ENCODE measurements at regions not wholly inside any gene's neighbourhood (a gene's known extent, or its start where the extent isn't known, plus 50 kb on each side); places are given as distances from the start of the nearest gene placed in this dataset.

GRCh38 chr2:136530146-136530545 lies 235.2 kb upstream of the THSD7B start:
- TF ChIP-seq, protein P1, sequence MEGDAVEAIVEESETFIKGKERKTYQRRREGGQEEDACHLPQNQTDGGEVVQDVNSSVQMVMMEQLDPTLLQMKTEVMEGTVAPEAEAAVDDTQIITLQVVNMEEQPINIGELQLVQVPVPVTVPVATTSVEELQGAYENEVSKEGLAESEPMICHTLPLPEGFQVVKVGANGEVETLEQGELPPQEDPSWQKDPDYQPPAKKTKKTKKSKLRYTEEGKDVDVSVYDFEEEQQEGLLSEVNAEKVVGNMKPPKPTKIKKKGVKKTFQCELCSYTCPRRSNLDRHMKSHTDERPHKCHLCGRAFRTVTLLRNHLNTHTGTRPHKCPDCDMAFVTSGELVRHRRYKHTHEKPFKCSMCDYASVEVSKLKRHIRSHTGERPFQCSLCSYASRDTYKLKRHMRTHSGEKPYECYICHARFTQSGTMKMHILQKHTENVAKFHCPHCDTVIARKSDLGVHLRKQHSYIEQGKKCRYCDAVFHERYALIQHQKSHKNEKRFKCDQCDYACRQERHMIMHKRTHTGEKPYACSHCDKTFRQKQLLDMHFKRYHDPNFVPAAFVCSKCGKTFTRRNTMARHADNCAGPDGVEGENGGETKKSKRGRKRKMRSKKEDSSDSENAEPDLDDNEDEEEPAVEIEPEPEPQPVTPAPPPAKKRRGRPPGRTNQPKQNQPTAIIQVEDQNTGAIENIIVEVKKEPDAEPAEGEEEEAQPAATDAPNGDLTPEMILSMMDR (IDR thresholded peaks at IDR 0.05; ENCODE audit: insufficient read depth, low read length, missing control alignments): no peak
- H3K4me3 ChIP-seq (ENCODE audit: low read depth, low read length): no peak overlapping the region
- POLR2A ChIA-PET: no interaction called here
- CTCF ChIA-PET: no interaction called here
- no peak for DNase-seq (ENCODE audit: low read depth, low spot score)

- no peak overlapping the region for H3K4me3 ChIP-seq (ENCODE audit: low read depth, low read length)
- no peak for DNase-seq (ENCODE audit: low read depth, low spot score)
- POLR2A ChIA-PET: no interaction called here
- TF ChIP-seq, protein P1 (IDR thresholded peaks at IDR 0.05; ENCODE audit: insufficient read depth, low read length, missing control alignments): no peak
- CTCF ChIA-PET: no interaction called here
Observed at GRCh38 chr2:136527560-136527959, 237.8 kb upstream of the THSD7B start.

DNA sequence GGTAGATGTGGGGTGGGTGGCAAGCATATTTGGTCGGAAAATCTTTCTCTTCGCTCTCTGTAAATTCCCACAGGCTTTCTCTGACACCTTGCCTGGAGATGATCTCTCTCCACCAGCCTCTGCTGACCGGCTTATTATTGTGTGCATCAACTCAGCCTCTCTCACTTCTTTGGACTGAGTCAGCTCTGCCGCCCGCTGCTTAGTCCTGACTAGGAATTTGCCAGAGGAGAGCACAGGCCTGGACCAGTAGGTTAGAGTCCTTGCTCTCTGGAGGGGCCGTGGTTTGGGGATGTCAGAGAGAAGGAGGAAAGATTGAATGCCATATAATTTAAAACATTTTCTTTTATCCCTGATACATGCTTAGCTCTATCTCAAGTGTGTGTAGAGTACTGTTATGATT lies 242.6 kb upstream of the THSD7B start:
- no peak for DNase-seq (ENCODE audit: low read depth, low spot score)

DNA sequence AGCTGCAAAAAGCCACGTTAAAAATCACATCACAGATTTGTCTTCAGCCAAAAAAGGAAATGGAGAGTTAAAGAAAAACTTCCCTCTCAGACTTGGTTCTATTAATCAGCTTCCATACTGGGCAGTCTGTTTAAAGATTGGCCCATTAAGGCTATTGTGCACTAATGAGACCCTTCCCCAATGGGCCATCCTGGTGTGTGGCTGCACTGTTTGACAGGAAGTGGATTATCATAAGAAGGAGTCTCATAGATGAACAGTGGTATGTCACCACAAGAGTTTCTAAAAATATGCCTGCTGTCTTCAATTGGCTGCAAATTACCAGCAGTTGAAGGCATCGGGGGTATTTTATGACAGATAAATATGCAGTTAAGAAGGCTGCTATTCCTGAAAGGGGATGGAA lies 247.6 kb upstream of the THSD7B start:
- TF ChIP-seq, protein P1 (IDR thresholded peaks at IDR 0.05; ENCODE audit: insufficient read depth, low read length, missing control alignments): no peak
- no peak for DNase-seq (ENCODE audit: low read depth, low spot score)

More for the DNA sequence above, 242.6 kb upstream of the THSD7B start:
- no peak overlapping the region for H3K4me3 ChIP-seq (ENCODE audit: low read depth, low read length)
- CTCF ChIA-PET: no interaction called here
- POLR2A ChIA-PET: no interaction called here
- TF ChIP-seq, protein P1 (IDR thresholded peaks at IDR 0.05; ENCODE audit: insufficient read depth, low read length, missing control alignments): no peak

DNA sequence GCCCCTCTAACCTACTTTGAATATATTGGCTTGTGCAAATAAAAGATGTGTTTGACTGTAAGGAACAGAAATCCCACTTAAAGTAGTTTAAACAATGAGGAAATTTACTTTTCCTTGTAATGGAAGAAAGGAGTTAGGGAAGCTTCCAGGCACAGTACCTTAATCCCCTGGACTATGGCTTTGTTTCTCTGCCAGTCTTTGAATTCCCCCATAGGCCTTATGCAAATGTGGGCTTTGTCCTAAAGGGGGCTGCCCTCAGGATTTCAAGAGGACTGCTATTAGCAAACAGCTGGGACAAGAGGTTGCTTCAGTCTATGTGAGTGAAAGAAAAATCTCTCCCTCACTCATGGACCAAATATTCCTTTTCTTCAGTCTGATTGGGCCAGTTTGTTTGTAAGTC lies 255.1 kb upstream of the THSD7B start:
- H3K4me3 ChIP-seq (ENCODE audit: low read depth, low read length): no peak overlapping the region
- no peak for DNase-seq (ENCODE audit: low read depth, low spot score)
- ChIA-PET POLR2A (no interaction called here), CTCF (no interaction called here)
- TF ChIP-seq, protein P1 (IDR thresholded peaks at IDR 0.05; ENCODE audit: insufficient read depth, low read length, missing control alignments): no peak

More for the DNA sequence above, 247.6 kb upstream of the THSD7B start:
- CTCF ChIA-PET: no interaction called here
- no peak overlapping the region for H3K4me3 ChIP-seq (ENCODE audit: low read depth, low read length)
- POLR2A ChIA-PET: no interaction called here

- H3K4me3 ChIP-seq (ENCODE audit: low read depth, low read length): no peak overlapping the region
- POLR2A ChIA-PET: no interaction called here
- no peak for DNase-seq (ENCODE audit: low read depth, low spot score)
- TF ChIP-seq, protein P1 (IDR thresholded peaks at IDR 0.05; ENCODE audit: insufficient read depth, low read length, missing control alignments): no peak
- CTCF ChIA-PET: no interaction called here
Observed at GRCh38 chr2:136505462-136505861, 259.9 kb upstream of the THSD7B start.
